Nephron (organoid): ENCODE measurements at regions not wholly inside any gene's neighbourhood (a gene's known extent, or its start where the extent isn't known, plus 50 kb on each side); places are given as distances from the start of the nearest gene placed in this dataset.

Experiments used
- H3K27ac Mint-ChIP-seq, 3 experiments: 2 replicates each; pipeline ENCODE4 v1.8.0; 2020; ENCODE audit warnings: mixed read lengths in 3 of 3, mild to moderate bottlenecking in 2 of 3, moderate library complexity in 1 of 3
- H3K27me3 Mint-ChIP-seq: 2 replicates; pipeline ENCODE4 v1.8.0; 2021; ENCODE audit warnings: low read depth, mild to moderate bottlenecking, moderate library complexity, mixed read lengths
- H3K36me3 Mint-ChIP-seq: 2 replicates; pipeline ENCODE4 v1.8.0; 2020; ENCODE audit warnings: low read depth, mixed read lengths
- H3K4me1 Mint-ChIP-seq: 2 replicates; pipeline ENCODE4 v1.8.0; 2020; ENCODE audit warnings: mixed read lengths
- H3K4me3 Mint-ChIP-seq, 3 experiments: 2 replicates each; pipeline ENCODE4 v1.8.0; 2020; ENCODE audit warnings: mild to moderate bottlenecking in 3 of 3, mixed read lengths in 3 of 3, moderate library complexity in 2 of 3
- H3K9me3 Mint-ChIP-seq: 2 replicates; pipeline ENCODE4 v1.8.0; 2020; ENCODE audit warnings: mixed read lengths
- TF ChIP-seq, protein P1 (sequence below), 3 experiments: fragments of 200-600 bp; sonication (generic); IDR thresholded peaks; one replicate each; pipeline ENCODE4 v1.5.0; 2021; ENCODE audit warnings: antibody characterized with exemption in 3 of 3; ENCODE audit not compliant: unreplicated experiment in 3 of 3

GRCh38 chr21:30943243-30943642 lies 61.9 kb upstream of the KRTAP11-1 start:
- H3K36me3 Mint-ChIP-seq, result no peaks in the 10 kb centered on the region
- TF ChIP-seq, protein P1, sequence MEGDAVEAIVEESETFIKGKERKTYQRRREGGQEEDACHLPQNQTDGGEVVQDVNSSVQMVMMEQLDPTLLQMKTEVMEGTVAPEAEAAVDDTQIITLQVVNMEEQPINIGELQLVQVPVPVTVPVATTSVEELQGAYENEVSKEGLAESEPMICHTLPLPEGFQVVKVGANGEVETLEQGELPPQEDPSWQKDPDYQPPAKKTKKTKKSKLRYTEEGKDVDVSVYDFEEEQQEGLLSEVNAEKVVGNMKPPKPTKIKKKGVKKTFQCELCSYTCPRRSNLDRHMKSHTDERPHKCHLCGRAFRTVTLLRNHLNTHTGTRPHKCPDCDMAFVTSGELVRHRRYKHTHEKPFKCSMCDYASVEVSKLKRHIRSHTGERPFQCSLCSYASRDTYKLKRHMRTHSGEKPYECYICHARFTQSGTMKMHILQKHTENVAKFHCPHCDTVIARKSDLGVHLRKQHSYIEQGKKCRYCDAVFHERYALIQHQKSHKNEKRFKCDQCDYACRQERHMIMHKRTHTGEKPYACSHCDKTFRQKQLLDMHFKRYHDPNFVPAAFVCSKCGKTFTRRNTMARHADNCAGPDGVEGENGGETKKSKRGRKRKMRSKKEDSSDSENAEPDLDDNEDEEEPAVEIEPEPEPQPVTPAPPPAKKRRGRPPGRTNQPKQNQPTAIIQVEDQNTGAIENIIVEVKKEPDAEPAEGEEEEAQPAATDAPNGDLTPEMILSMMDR (IDR thresholded peaks at IDR 0.05; ENCODE audit: unreplicated experiment in 3 of 3), result no peak
- no peaks in the 10 kb centered on the region for H3K9me3 Mint-ChIP-seq
- no peak overlapping the region for H3K4me3 Mint-ChIP-seq
- H3K27me3 Mint-ChIP-seq, result no peaks in the 10 kb centered on the region
- no peaks in the 10 kb centered on the region for H3K4me1 Mint-ChIP-seq
- H3K27ac Mint-ChIP-seq, result no peak overlapping the region

GRCh38 chr21:30942192-30942591 lies 60.8 kb upstream of the KRTAP11-1 start:
- no peaks in the 10 kb centered on the region for H3K9me3 Mint-ChIP-seq
- H3K4me1 Mint-ChIP-seq, result no peaks in the 10 kb centered on the region
- TF ChIP-seq, protein P1 (IDR thresholded peaks at IDR 0.05; ENCODE audit: unreplicated experiment in 3 of 3), result no peak
- H3K36me3 Mint-ChIP-seq, result no peaks in the 10 kb centered on the region
- no peaks in the 10 kb centered on the region for H3K27me3 Mint-ChIP-seq
- no peak overlapping the region for H3K27ac Mint-ChIP-seq
- no peak overlapping the region for H3K4me3 Mint-ChIP-seq

GRCh38 chr21:30936207-30936606 lies 54.8 kb upstream of the KRTAP11-1 start:
- H3K9me3 Mint-ChIP-seq, result no peaks in the 10 kb centered on the region
- no peak overlapping the region for H3K27ac Mint-ChIP-seq
- no peak overlapping the region for H3K4me3 Mint-ChIP-seq
- no peaks in the 10 kb centered on the region for H3K4me1 Mint-ChIP-seq
- H3K27me3 Mint-ChIP-seq, result no peaks in the 10 kb centered on the region
- TF ChIP-seq, protein P1 (IDR thresholded peaks at IDR 0.05; ENCODE audit: unreplicated experiment in 3 of 3), result no peak
- no peaks in the 10 kb centered on the region for H3K36me3 Mint-ChIP-seq

GRCh38 chr21:30935889-30936168 lies 54.4 kb upstream of the KRTAP11-1 start:
- H3K36me3 Mint-ChIP-seq, result no peaks in the 10 kb centered on the region
- H3K27ac Mint-ChIP-seq, result no peak overlapping the region
- no peak overlapping the region for H3K4me3 Mint-ChIP-seq
- TF ChIP-seq, protein P1 (IDR thresholded peaks at IDR 0.05; ENCODE audit: unreplicated experiment in 3 of 3), result no peak
- H3K4me1 Mint-ChIP-seq, result no peaks in the 10 kb centered on the region
- H3K27me3 Mint-ChIP-seq, result no peaks in the 10 kb centered on the region
- no peaks in the 10 kb centered on the region for H3K9me3 Mint-ChIP-seq

GRCh38 chr21:30935121-30935888 lies 53.9 kb upstream of the KRTAP11-1 start:
- H3K27me3 Mint-ChIP-seq, result no peaks in the 10 kb centered on the region
- H3K4me1 Mint-ChIP-seq, result no peaks in the 10 kb centered on the region
- no peaks in the 10 kb centered on the region for H3K36me3 Mint-ChIP-seq
- no peaks in the 10 kb centered on the region for H3K9me3 Mint-ChIP-seq
- H3K4me3 Mint-ChIP-seq, result no peak overlapping the region
- no peak overlapping the region for H3K27ac Mint-ChIP-seq
- TF ChIP-seq, protein P1 (IDR thresholded peaks at IDR 0.05; ENCODE audit: unreplicated experiment in 3 of 3), result no peak

GRCh38 chr21:30932686-30933085 lies 51.3 kb upstream of the KRTAP11-1 start:
- no peaks in the 10 kb centered on the region for H3K4me1 Mint-ChIP-seq
- no peaks in the 10 kb centered on the region for H3K27me3 Mint-ChIP-seq
- no peaks in the 10 kb centered on the region for H3K36me3 Mint-ChIP-seq
- H3K9me3 Mint-ChIP-seq, result peaks cover under 1% of the 10 kb centered on the region
- H3K4me3 Mint-ChIP-seq, result no peak overlapping the region
- TF ChIP-seq, protein P1 (IDR thresholded peaks at IDR 0.05; ENCODE audit: unreplicated experiment in 3 of 3), result no peak
- no peak overlapping the region for H3K27ac Mint-ChIP-seq
